Prostate gland (tissue), 2 donors: ENCODE measurements at regions not wholly inside any gene's neighbourhood (a gene's known extent, or its start where the extent isn't known, plus 50 kb on each side); places are given as distances from the start of the nearest gene placed in this dataset.

Source experiments
- CTCF ChIP-seq, 4 experiments: fragments of 200-600 bp in 2 of 4; fragments of 450-650 bp in 2 of 4; sonication (generic) in 2 of 4; IDR thresholded peaks; 1 replicate in 3 of 4; 2 replicates in 1 of 4; pipeline ENCODE4 v1.5.1; 2016 to 2019; ENCODE audit warnings: antibody characterized with exemption in 4 of 4, mild to moderate bottlenecking in 2 of 4, moderate library complexity in 2 of 4
- POLR2A ChIP-seq: fragments of 450-650 bp; IDR thresholded peaks from one replicate; pipeline ENCODE4 v1.6.1; 2016; ENCODE audit warnings: antibody characterized with exemption, mild to moderate bottlenecking
- POLR2AphosphoS5 ChIP-seq: sonication (generic); formaldehyde crosslinking; IDR thresholded peaks from one replicate; pipeline ENCODE4 v1.6.1; 2017; ENCODE audit warnings: antibody characterized with exemption

GRCh38 chr16:73976644-73977043, 320.0 kb upstream of the PSMD7 start:
- TF ChIP-seq CTCF (IDR thresholded peaks at IDR 0.05) (no peak), POLR2A (no peak), POLR2AphosphoS5 (no peak)
